ENCODE measurements at regions not wholly inside any gene's neighbourhood (a gene's known extent, or its start where the extent isn't known, plus 50 kb on each side); places are given as distances from the start of the nearest gene placed in this dataset.

DNA sequence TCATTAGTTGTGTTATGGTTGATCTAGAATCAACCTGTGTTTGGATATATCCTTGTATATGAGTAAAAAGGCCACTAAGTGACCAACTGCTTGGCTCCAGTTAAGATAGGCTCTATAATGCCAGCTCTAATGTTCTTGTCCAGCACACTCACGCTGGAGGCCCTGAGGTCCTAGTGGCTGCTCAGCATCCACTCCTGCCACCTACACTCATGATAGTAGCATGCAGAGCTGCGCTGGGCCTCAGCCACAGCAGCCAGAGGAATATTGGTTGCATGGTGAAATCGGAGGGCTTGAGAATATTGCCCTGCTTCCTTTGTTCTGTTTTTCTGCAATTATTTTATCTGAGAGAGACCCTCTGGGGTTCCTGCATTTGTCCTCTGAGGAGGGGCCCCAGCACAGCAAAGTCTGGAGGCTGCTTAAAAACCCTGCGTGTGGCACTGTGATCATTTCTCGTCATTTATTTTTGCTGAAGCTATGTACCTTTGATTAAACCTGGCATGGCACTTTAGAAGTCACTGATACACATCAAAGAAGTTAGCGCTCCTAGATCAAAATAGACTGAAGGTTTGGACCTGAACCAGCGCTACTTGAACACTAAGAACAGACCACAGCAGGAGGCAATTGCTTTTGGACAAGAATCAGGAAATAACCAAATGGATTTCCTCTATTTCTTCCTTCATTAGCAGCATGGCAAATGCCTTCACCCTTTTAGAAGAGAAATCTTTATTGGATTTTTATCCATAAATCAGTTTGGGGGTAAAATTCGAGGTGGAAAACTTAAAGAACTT, 398.4 kb upstream of the ID4 start:
- DNase-seq (ENCODE audit: extremely low read depth, low read depth, low spot score): no peak

DNA sequence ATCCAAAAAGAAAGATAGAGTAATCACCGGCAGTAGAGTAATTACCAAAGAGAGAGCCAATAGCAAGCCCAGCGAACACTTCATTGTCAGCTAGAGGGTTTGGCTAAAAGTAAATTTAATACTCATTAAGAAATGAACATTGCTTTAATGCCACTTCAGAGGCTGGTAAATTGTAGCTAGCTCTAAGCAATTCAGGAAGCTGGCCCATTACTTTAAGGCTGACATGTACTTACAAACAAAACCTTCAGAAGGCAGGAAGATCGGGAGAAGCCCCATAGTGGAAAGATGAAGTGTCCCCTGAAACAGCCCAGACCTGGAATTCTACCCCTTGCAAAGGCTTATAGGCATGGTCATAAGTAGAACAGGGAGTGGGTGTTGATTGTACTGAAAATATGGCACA, 396.6 kb upstream of the ID4 start:
- no peak for DNase-seq (ENCODE audit: extremely low read depth, low read depth, low spot score)

DNA sequence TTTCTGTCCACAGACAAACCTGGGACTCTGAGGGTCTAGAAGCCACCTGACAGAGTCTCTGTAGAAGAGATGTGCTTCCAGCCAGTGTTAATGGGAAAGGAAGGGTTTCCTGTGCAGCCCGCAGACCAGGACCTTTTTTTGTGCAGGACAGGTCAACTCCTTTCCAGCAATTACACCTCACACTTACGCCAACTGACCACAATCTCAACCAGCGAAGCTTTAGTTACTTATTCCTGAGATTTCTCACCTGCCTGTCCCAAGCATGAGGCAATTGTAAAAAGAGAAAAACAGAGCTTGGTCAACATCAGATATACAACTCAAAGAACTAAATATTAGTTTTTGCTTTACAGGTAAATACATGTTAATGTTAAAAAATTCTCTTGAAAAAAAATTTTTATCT, 393.8 kb upstream of the ID4 start:
- no peak for DNase-seq (ENCODE audit: extremely low read depth, low read depth, low spot score)

DNA sequence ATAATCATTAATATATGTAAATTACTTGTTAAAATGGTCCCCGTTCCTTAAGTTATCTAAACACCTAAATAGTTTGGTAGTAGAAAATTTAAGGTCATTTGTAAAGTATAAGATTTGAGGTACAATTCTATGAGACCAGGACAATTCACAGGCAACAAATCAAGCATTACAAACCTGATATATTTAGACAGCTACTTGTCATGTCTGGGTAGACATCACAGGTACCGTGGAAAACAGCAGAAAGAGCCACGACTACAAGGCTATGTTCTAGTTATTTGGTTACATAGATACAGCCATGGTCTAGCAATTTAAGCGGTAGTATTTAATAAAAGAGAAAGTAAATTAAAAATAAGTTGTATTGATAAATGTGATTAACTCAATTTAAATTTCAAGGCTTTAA, 393.1 kb upstream of the ID4 start:
- DNase-seq (ENCODE audit: extremely low read depth, low read depth, low spot score): no peak

DNA sequence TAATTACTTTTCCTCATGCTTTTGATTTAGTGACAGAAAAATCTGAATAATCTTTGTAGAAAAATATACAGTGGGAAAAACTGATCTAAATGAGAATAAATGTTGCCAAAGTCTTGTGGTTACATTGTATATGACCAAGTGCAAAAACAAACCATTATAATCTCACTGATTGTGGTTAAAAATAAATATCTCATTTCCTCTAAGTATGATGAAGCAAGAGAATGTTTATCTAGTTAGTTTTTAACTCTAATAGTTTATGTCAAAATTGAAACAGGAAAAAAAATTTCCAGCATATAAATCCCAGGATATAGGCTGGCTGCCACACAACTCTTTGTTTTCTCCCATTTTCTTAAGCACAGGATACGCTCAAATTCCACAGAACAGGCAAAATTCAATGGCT, 392.7 kb upstream of the ID4 start:
- DNase-seq (ENCODE audit: extremely low read depth, low read depth, low spot score): no peak

DNA sequence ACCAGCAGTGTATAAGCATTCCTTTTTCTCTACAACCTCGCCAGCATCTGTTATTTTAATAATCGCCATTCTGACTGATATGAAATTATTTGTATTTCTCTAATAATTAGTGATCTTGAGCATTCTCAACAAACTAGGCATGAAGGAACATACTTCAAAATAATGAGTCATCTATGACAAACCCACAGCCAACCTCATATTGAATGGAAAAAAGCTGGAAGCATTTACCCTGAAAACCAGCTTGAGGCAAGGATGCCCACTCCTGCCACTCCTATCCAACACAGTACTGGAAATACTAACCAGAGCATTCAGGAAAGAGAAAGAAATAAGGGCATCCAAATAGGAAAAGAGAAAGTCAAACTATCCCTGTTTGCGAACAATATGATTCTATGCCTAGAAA, 390.6 kb upstream of the ID4 start:
- DNase-seq (ENCODE audit: extremely low read depth, low read depth, low spot score): no peak

DNA sequence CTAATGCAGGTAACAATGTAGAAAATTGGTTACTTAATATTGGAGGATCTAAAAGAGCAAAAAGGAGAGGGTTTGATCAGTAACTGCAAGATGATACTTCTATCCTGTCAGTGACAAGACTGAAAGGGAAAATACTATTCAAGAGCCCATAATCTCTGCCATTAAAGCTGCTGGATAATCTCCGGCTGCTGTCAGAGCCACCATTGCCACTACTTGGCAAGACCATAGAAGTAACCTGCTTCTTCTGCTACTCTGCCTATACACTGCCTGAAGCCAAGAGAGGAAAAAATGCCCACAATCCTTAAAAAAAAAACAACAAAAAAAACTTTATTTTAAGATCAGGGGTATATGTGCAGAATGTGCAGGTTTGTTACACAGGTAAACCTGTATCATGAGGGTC, 386.5 kb upstream of the ID4 start:
- DNase-seq (ENCODE audit: extremely low read depth, low read depth, low spot score): no peak

DNA sequence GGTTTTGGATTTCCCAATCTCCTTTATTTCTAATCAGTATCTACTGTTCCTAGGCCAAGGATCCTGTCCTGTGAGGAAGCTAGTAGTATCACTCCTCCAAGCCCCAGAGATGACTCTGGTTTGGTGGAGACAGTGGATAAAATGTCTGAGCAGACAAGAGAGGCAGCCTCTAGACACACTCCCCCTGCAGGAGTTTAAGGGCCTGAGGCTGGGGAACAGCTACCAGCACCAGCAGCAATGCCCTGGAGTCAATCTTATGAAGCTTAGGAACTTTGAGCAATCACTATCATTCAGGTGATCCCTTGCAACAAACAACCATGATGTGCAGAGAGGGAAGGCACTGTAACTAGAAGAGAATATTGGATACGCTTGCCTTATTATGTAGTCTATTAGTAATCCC, 384.7 kb upstream of the ID4 start:
- no peak for DNase-seq (ENCODE audit: extremely low read depth, low read depth, low spot score)

DNA sequence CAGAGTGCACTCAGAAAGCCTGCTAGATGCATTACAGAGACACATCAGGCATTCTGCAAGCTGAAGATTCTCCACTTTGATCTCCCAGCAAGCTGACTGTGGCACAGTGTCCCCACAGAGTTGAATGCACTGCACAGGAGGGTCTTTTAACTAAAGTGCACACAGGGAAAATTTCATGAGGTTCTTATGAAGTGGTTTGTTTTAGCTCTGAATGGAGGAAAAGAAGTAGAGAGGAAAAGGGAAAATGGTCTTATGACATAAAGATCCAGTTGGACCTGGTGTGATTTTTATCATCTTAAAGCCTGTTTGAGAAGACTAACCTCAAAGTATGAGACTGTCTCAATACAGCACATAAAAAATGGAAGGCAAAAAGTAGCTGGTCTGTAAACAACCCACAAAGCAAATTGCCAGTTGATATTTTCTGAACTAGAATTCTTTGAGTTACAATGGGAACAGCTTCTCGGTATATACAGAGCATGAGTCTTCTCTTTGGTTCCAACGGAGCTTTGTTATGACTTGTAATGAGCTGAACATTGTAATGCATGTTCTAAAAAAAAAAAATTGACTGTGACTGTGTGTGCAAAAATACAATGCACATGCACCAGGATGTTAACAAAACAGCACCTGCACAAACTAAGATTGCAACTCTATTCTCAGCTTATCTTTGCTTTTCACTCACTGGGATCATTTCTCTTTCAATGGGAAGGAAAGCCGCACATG, 383.0 kb upstream of the ID4 start:
- DNase-seq (ENCODE audit: extremely low read depth, low read depth, low spot score): no peak

DNA sequence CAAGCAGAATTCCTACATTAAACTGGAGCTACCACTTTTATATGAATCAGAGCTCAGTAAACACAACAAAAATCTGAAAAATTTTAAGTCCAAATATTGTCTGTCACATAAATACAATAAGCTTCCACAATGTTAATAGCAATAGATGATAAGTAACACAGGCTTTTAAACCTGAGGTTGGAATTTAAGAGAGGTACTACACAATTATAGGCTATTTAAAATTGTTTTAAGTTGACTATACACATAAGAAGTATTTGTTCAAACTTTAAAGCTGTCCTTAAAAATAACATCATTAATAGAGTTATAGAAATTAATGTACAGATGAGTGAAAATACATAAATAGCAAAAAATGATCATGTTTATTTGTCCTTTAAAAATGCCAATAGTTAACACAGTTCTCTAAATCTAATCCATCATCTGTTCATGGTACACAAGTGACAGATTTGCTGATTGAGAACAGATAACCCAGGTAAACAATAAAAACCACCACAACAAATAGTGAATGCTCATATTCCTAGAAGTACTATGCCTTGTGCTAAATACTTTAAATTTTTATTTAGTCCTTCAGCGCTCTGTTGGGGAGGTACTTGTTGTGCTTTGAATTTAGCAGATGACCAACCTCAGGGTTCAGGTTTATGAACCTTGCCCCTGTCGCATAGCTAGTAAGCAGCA, 382.3 kb upstream of the ID4 start:
- DNase-seq (ENCODE audit: extremely low read depth, low read depth, low spot score): no peak

DNA sequence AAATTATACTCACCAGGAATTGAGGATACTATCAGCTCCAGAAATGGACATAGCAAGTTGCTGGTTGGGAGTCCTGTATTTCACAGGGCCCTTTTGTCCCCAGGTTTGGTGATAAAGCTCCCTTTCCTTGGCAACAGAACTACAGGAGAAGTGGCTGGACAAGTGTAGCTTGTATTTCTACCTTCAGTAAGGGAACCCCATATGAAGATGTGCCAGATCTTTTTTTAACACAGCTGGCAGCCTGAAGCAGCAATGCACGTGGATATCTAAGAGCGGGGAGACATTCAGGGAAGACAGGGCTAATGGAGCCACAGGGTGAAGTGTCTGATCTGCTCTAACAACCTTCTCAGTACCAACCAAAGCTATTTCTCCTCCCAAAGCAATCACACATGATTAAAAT, 373.9 kb upstream of the ID4 start:
- no peak for DNase-seq (ENCODE audit: extremely low read depth, low read depth, low spot score)

DNA sequence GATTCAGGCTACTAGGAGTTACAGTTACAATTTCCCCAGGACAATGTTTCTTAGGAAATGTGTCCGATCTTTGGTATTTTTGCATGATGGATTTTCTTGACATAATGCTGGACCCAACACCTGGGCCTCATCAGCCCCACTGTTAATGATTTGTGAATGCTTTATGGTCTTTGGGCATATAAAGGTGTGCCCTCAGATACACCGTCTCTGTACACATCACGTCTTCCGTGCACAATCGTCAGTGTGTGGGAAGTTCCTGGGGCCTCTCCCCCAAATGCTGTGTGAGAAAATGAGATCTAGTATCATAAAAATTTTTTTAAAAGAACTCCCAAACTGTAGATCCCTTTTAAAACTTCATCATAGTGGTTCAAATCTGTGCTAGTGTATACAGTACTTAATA, 373.2 kb upstream of the ID4 start:
- DNase-seq (ENCODE audit: extremely low read depth, low read depth, low spot score): no peak

DNA sequence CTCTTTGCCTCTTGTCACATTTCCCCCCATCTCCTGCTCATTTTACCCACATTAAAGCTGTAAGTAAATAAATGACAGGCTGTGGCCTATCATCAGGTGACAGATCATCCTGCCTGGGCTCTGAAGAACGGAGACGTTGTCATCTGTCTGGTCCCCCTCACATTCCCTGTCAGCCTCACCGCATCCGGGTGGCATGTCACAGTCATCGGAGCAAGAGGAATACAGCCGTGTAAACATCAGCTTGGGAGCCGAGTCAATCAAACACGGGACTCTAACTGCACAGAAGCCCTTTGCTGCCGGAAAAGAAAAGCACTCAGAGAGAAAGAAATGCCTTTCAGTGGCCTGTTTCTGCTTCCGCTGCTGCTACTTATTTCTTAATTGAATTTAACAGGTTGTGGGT, 371.9 kb upstream of the ID4 start:
- DNase-seq (ENCODE audit: extremely low read depth, low read depth, low spot score): no peak

DNA sequence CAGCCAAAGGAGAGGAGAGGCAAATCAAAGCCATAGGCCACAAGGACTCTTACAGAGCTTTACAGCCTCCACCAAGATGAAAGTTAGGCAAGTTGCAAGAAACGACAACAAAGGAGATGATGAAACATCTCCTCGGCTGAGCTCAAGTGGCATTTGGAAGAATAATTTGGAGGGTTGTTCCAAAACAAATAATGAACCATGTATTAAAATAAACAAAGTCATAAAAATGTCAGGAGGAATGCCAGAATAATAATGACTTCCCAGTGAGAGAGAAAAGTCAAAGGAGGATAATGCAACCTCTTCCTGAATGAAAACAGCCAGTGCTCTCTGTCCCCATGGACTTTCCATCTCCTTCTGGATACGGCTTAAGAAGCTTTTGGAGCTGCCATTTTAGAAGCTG, 371.4 kb upstream of the ID4 start:
- no peak for DNase-seq (ENCODE audit: extremely low read depth, low read depth, low spot score)

DNA sequence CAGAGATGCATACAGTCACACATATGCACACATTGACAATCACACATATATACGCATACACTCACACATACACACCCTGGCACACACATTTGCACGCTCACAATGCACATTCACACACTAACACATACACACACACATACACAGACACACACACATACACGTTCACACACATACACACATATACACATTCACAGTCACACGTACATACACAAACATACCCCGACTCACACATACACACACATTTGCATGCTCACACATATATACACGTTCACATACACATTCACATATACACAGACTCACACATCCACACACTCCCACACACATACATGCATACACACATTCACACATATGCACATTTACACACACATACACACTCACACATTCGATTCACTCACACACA, 366.8 kb upstream of the ID4 start:
- DNase-seq (ENCODE audit: extremely low read depth, low read depth, low spot score): no peak

DNA sequence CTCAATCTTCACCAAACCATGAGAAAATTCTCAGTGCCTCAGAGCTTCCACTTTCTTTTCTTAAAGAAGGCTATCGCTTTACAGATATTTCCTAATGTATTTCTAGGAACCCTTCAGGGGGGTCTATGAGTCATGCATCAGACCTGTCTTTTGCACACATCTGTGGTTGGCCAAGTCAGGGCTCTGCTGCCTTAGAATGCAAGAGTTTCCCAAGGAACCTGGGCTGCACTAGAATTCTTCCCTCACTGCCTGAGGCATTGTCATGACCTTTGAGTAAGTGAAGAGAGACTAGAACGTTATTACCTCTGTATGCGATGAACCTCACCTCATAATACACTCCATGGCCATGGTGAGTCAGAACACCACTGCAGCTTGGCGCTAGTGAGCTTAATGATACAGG, 365.0 kb upstream of the ID4 start:
- no peak for DNase-seq (ENCODE audit: extremely low read depth, low read depth, low spot score)

DNA sequence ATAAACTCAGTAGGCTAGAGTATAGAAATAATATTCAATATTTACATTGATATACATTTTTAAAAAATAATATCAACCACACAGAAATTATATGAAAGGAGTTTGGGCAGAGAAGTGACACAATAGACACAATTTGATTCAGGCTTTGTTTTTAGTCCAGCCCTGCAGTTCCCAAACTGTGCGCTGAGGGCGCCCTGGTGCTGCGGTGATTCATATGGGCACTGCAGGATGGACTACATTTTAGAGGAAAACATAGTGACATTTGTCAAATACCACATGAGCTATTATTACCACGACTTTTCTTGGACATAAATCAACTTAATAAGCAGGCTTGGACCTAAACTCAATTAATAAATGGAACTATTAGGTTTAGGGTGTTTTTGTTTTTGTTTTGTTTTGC, 364.3 kb upstream of the ID4 start:
- DNase-seq (ENCODE audit: extremely low read depth, low read depth, low spot score): no peak

DNA sequence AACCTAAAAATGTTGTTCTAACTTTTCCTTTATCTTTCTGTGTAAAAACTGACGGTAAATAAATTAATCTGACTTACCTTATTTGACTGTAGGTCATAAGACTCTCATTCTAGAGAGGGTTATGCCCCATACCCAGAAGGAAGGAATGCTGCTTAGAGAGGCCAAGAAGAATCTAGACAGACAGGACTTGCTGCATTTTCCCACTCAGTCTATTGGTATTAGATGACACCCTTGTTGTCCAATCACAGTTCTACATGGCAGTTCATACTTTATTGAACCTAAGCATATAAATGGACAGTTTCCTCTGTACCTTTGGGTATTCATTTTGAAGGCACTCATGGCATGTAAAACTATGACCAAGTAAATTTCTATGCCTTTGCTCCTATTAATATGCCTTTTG, 359.6 kb upstream of the ID4 start:
- no peak for DNase-seq (ENCODE audit: extremely low read depth, low read depth, low spot score)

DNA sequence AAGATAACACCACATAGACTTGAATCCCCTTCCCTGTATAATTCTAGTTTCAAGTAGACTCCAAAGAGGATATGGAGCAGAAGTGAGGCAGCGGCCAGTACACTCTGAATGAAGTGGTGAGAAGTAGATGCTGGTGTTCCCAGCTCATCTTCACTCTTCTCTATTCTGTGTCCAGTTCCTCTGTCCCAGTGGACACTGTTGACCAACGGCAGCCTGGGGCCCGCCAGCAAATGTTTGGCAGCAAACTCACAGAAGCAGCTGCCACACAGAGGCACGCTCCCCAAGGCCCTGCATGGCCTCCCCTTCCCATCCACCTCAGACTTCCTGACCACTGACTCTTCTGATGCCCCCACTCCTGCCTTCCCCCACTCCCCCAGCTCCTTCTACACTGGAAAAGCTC, 358.9 kb upstream of the ID4 start:
- DNase-seq (ENCODE audit: extremely low read depth, low read depth, low spot score): no peak

DNA sequence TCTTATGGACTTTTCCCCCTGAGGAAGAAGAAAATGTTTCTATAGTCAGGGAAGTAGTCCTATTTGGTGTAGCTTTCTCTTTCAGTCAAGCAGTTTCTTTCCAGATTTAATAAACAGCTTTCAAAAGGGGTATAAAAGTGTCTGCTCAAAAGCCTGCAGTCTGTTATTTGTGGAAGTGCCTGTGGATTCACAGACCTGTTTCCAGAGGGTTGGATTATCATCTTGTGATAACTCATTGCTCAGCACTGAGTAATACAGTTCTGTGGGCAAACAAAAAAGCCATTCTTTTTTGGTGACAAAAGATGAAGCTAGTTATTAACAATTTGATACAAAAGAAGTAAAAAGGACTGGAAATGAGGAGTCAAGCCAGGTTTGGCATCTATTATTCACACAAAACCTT, 358.2 kb upstream of the ID4 start:
- DNase-seq (ENCODE audit: extremely low read depth, low read depth, low spot score): no peak

DNA sequence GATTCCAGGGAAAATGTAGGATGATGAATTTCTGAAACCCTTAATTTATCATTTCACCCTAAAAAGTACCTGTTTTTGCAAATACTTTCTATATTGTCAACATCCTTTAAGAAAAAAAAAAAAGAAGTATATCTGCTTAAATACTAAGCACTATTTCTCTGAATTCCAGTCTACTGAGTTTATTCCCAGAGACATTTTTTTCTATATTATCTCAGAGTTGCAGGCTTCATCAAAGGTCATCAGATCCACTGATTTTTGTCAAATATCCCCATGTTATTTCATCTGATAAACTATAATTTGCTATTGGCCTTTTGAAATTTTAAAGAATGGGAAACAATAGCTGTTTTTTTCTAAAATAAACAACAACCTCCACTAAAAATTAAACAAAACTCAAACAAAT, 357.6 kb upstream of the ID4 start:
- no peak for DNase-seq (ENCODE audit: extremely low read depth, low read depth, low spot score)
